ENCODE measurements at regions not wholly inside any gene's neighbourhood (a gene's known extent, or its start where the extent isn't known, plus 50 kb on each side); places are given as distances from the start of the nearest gene placed in this dataset.

- ChIA-PET CTCF (no interaction called here), POLR2A (no interaction called here)
- Mint-ChIP-seq H3K27me3 (no peaks in the 10 kb centered on the region), H3K4me3 (no peak overlapping the region), H3K4me1 (no peaks in the 10 kb centered on the region), H3K27ac (no peak overlapping the region), H3K9me3 (ENCODE audit: low read depth) (peaks cover 8% of the 10 kb centered on the region), H3K36me3 (ENCODE audit: low read depth) (no peaks in the 10 kb centered on the region)
- no peak for DNase-seq
- ATAC-seq = no peak
- intact Hi-C loops (cut with DNase I, micrococcal nuclease) = no loop called here
These were observed 769.3 kb downstream of the VGLL3 start for GRCh38 chr3:86221601-86222000.

DNA sequence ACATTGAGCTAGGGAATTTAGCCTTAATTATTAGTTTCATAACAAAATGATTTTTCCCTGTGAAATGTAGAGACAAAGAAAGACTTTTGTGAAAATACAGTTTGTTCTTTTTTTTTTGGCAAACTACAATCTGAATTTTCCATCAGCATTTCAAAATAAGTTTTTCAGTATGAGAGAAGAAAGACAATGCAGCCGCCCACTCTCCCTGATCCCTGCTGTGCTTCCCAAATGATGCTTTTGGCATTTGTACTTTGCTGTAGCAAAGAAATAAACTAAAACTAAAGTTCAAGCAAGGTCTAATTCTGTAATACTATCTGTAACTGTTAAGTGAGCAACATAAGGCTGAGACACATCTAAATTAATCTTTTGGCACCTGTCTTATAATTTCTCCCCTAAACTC lies 782.2 kb downstream of the VGLL3 start:
- intact Hi-C loops (cut with DNase I, micrococcal nuclease) = no loop called here
- H3K4me1 Mint-ChIP-seq = no peaks in the 10 kb centered on the region
- CTCF ChIA-PET = no interaction called here
- no peak overlapping the region for H3K4me3 Mint-ChIP-seq
- ATAC-seq (no peak), DNase-seq (no peak)
- no peak overlapping the region for H3K27ac Mint-ChIP-seq
- no peaks in the 10 kb centered on the region for H3K27me3 Mint-ChIP-seq
- H3K36me3 Mint-ChIP-seq (ENCODE audit: low read depth) = no peaks in the 10 kb centered on the region
- H3K9me3 Mint-ChIP-seq (ENCODE audit: low read depth) = peaks cover 16% of the 10 kb centered on the region
- POLR2A ChIA-PET = interaction anchor here (0.5 kb wide), 1 partner anchor 1070 kb away, joined by 6 read pairs; no protein-coding TSS in a partner anchor

DNA sequence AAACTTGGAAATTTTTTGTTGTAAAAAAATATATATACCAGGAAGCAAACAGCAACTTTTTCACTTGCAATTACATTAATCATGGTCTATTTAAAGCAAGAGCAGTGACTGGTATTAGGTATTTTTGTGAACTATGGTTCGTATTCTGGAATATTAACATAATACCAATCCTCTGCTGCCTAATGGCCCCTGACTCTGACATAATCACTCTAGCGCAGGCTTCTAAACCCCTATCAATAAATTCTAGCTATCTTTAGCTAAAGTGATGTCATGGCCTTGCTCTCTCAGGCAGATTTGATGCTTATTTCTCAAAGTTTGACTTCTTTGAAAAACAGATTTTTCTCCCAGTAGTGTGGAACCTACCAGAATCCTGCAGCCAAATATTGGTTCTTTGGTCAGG lies 808.3 kb downstream of the VGLL3 start:
- H3K27me3 Mint-ChIP-seq = no peaks in the 10 kb centered on the region
- no peaks in the 10 kb centered on the region for H3K36me3 Mint-ChIP-seq (ENCODE audit: low read depth)
- CTCF ChIA-PET = no interaction called here
- H3K4me3 Mint-ChIP-seq = no peak overlapping the region
- ATAC-seq (no peak), DNase-seq (no peak)
- intact Hi-C loops (cut with DNase I, micrococcal nuclease) = no loop called here
- H3K9me3 Mint-ChIP-seq (ENCODE audit: low read depth) = peaks cover 7% of the 10 kb centered on the region
- no peak overlapping the region for H3K27ac Mint-ChIP-seq
- POLR2A ChIA-PET = no interaction called here
- H3K4me1 Mint-ChIP-seq = no peaks in the 10 kb centered on the region

- H3K4me1 Mint-ChIP-seq = no peaks in the 10 kb centered on the region
- CTCF ChIA-PET = no interaction called here
These were observed 810.3 kb downstream of the VGLL3 start for GRCh38 chr3:86180696-86181095.

DNA sequence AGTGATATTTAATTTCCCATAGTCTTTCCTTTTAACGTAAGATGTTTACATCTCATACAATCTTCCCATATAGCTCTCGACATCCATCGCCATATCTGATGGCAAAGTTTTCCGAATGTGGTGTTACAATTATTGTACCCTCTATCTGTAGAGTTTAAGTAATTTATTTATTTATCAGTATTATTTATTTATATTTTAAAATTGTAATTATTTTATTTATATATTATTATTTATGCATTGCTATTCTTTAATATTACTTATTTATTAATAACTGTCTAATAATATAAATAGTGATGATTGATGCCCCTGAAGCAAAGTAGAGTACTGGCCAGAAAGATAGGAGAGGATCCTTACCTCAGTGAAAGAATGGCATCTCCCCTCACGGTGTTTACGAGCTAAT lies 812.9 kb downstream of the VGLL3 start:
- POLR2A ChIA-PET = no interaction called here
- ATAC-seq = no peak
- H3K9me3 Mint-ChIP-seq (ENCODE audit: low read depth) = peaks cover 3% of the 10 kb centered on the region
- no peaks in the 10 kb centered on the region for H3K27me3 Mint-ChIP-seq
- no peak overlapping the region for H3K4me3 Mint-ChIP-seq
- intact Hi-C loops (cut with DNase I, micrococcal nuclease) = no loop called here
- no peak overlapping the region for H3K27ac Mint-ChIP-seq
- no peaks in the 10 kb centered on the region for H3K36me3 Mint-ChIP-seq (ENCODE audit: low read depth)
- CTCF ChIA-PET = interaction anchor here (0.5 kb wide), 1 partner anchor 358 kb away, joined by 4 read pairs; no protein-coding TSS in a partner anchor
- no peaks in the 10 kb centered on the region for H3K4me1 Mint-ChIP-seq
- no peak for DNase-seq

More at GRCh38 chr3:86180696-86181095, 810.3 kb downstream of the VGLL3 start:
- Mint-ChIP-seq H3K27ac (no peak overlapping the region), H3K4me3 (no peak overlapping the region), H3K27me3 (no peaks in the 10 kb centered on the region), H3K9me3 (ENCODE audit: low read depth) (peaks cover 4% of the 10 kb centered on the region), H3K36me3 (ENCODE audit: low read depth) (no peaks in the 10 kb centered on the region)
- DNase-seq = no peak
- no peak for ATAC-seq
- intact Hi-C loops (cut with DNase I, micrococcal nuclease) = no loop called here
- POLR2A ChIA-PET = no interaction called here

DNA sequence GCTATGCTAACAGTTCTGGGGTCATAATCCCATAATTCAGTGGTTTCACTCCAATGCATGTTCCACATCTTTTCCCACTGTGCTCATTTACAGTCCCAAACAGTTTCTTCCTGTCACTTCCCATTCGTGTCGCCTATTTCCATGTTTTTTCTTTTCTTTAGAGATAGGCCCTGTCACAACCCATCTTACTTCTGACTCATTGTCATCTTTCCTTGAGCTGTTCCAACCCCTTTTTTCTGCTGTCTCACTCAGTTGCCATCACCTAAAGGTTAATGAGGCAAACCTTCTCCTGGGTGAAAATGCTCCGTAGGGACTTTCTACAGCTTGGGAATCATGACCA lies 814.5 kb downstream of the VGLL3 start:
- no peak for ATAC-seq
- DNase-seq = no peak
- Mint-ChIP-seq H3K9me3 (ENCODE audit: low read depth) (peaks cover 3% of the 10 kb centered on the region), H3K4me3 (no peak overlapping the region), H3K27me3 (no peaks in the 10 kb centered on the region), H3K4me1 (no peaks in the 10 kb centered on the region), H3K36me3 (ENCODE audit: low read depth) (no peaks in the 10 kb centered on the region), H3K27ac (no peak overlapping the region)
- ChIA-PET CTCF (no interaction called here), POLR2A (no interaction called here)
- intact Hi-C loops (cut with DNase I, micrococcal nuclease) = no loop called here

- POLR2A ChIA-PET = no interaction called here
- H3K27ac Mint-ChIP-seq = no peak overlapping the region
These were observed 815.1 kb downstream of the VGLL3 start for GRCh38 chr3:86175593-86176444.

DNA sequence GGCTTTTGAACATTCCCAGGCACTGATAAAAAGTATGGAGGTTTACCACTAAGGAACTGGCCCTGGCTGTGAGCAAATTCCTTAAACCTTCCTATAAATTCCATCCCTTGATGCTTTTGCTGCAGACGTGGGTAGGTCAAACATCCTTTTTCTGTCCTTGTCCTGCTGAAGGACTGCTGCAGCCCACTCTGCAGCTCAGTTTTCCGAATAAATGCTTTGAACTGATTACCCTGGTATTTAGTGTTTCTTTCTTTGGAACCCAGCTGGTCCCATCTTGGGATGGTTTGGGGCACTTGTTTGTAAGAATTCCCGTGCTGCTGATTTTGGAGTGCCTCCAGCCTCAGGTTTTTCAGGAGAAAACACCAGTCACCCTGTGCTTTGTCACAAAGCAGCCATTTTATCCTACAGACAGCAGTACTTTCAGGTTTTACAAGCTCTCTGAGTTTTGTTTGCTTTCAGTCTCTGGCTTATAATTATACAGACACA lies 815.9 kb downstream of the VGLL3 start:
- no peaks in the 10 kb centered on the region for H3K4me1 Mint-ChIP-seq
- CTCF ChIA-PET = no interaction called here
- H3K27me3 Mint-ChIP-seq = no peaks in the 10 kb centered on the region
- H3K36me3 Mint-ChIP-seq (ENCODE audit: low read depth) = no peaks in the 10 kb centered on the region
- H3K9me3 Mint-ChIP-seq (ENCODE audit: low read depth) = peaks cover 3% of the 10 kb centered on the region
- no peak for DNase-seq
- H3K27ac Mint-ChIP-seq = no peak overlapping the region
- no peak overlapping the region for H3K4me3 Mint-ChIP-seq
- POLR2A ChIA-PET = no interaction called here
- ATAC-seq = no peak
- intact Hi-C loops (cut with DNase I, micrococcal nuclease) = no loop called here

More at GRCh38 chr3:86175593-86176444, 815.1 kb downstream of the VGLL3 start:
- Mint-ChIP-seq H3K36me3 (ENCODE audit: low read depth) (no peaks in the 10 kb centered on the region), H3K4me3 (no peak overlapping the region), H3K27me3 (no peaks in the 10 kb centered on the region), H3K4me1 (no peaks in the 10 kb centered on the region), H3K9me3 (ENCODE audit: low read depth) (peaks cover 3% of the 10 kb centered on the region)
- intact Hi-C loops (cut with DNase I, micrococcal nuclease) = no loop called here
- CTCF ChIA-PET = no interaction called here
- DNase-seq = no peak
- ATAC-seq = no peak

GRCh38 chr3:86173401-86173800 lies 817.5 kb downstream of the VGLL3 start:
- no peaks in the 10 kb centered on the region for H3K36me3 Mint-ChIP-seq (ENCODE audit: low read depth)
- H3K27ac Mint-ChIP-seq = no peak overlapping the region
- POLR2A ChIA-PET = no interaction called here
- intact Hi-C loops (cut with DNase I, micrococcal nuclease) = no loop called here
- CTCF ChIA-PET = no interaction called here
- H3K9me3 Mint-ChIP-seq (ENCODE audit: low read depth) = peaks cover 3% of the 10 kb centered on the region
- DNase-seq = no peak
- H3K4me1 Mint-ChIP-seq = no peaks in the 10 kb centered on the region
- H3K4me3 Mint-ChIP-seq = no peak overlapping the region
- H3K27me3 Mint-ChIP-seq = no peaks in the 10 kb centered on the region
- no peak for ATAC-seq

- intact Hi-C loops (cut with DNase I, micrococcal nuclease) = no loop called here
- Mint-ChIP-seq H3K27ac (no peak overlapping the region), H3K4me1 (no peaks in the 10 kb centered on the region), H3K4me3 (no peak overlapping the region), H3K9me3 (ENCODE audit: low read depth) (peaks cover 2% of the 10 kb centered on the region), H3K27me3 (no peaks in the 10 kb centered on the region), H3K36me3 (ENCODE audit: low read depth) (no peaks in the 10 kb centered on the region)
- DNase-seq = no peak
- ChIA-PET CTCF (no interaction called here), POLR2A (no interaction called here)
- ATAC-seq = no peak
These were observed 822.4 kb downstream of the VGLL3 start for GRCh38 chr3:86168512-86168911.

DNA sequence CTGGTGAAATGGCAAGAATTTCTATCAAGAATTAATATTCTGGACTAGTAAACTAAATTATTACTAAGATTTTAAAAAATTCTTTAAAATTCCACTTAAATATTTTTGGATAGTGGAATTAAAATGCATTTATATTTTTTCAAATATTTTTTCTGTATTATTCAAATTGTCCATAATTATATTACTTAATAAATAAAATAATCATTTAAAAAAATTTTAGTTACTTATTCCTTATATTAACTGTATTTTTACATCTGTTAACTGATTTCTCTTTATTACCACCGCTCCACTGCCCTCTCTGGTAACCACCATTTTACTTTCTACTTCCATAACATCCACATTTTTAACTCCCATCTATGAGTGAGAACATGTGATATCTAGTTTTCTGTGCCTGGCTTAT lies 828.4 kb downstream of the VGLL3 start:
- Mint-ChIP-seq H3K4me1 (no peaks in the 10 kb centered on the region), H3K36me3 (ENCODE audit: low read depth) (no peaks in the 10 kb centered on the region), H3K4me3 (no peak overlapping the region), H3K27me3 (no peaks in the 10 kb centered on the region), H3K27ac (no peak overlapping the region), H3K9me3 (ENCODE audit: low read depth) (peaks cover 4% of the 10 kb centered on the region)
- no peak for DNase-seq
- no peak for ATAC-seq
- CTCF ChIA-PET = no interaction called here
- intact Hi-C loops (cut with DNase I, micrococcal nuclease) = no loop called here
- POLR2A ChIA-PET = no interaction called here

DNA sequence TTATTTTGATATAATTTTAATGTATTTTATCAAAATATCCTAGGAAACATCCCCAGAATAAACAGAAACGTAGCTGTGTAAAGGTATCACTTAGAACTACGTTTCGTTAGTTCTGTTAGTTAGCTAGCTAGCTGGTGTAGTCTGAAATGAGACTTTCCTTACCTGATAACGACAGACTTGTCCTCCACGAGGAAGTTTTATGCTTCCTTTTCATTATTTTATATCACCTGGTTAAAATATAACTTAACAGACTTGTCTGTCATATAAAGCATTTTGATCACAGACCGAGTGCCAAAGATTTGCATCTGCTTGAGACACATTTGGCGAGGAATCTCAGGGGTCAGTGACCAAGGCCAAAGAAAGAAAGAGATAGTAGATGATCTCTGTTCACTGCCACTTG lies 829.5 kb downstream of the VGLL3 start:
- ChIA-PET CTCF (no interaction called here), POLR2A (no interaction called here)
- DNase-seq = no peak
- intact Hi-C loops (cut with DNase I, micrococcal nuclease) = no loop called here
- Mint-ChIP-seq H3K4me3 (no peak overlapping the region), H3K36me3 (ENCODE audit: low read depth) (no peaks in the 10 kb centered on the region), H3K27me3 (no peaks in the 10 kb centered on the region), H3K27ac (no peak overlapping the region), H3K9me3 (ENCODE audit: low read depth) (peaks cover 4% of the 10 kb centered on the region), H3K4me1 (no peaks in the 10 kb centered on the region)
- no peak for ATAC-seq

Measured in activated CD4-positive, alpha-beta T cell treated with anti-CD3 and anti-CD28 coated beads for 36 hours (primary cell).